ENCODE measurements at regions not wholly inside any gene's neighbourhood (a gene's known extent, or its start where the extent isn't known, plus 50 kb on each side); places are given as distances from the start of the nearest gene placed in this dataset.
"Not testable (repeated sequence)": the region's sequence is repeated elsewhere in the genome, so short reads cannot be mapped to it uniquely, and the experiment has no call there.

DNA sequence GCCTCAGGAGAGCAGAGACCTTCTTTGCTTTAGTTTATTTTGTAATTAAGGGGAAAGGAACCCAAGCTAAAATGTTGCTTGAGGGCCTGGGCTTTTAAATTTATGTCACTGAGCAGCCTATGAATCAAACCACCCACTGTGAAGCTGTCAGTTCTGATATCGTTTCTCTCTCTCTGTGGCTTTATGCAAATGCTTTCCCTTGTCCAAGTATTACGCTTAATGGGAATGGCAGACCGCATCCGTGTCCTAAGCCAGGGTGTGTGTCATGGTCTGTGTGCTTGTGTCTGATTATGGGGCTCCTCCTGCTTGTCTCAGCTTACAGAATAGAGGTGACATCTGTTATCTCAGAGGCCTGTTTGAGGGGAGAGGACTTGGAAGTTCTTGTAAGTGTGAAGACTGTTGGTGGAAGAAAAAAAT lies 82.4 kb downstream of the EBLN2 start:
- no peaks in the 10 kb centered on the region for H3K79me2 ChIP-seq (ENCODE audit: insufficient read depth, low read length)
- no peak overlapping the region for H3K4me3 ChIP-seq (ENCODE audit: insufficient read depth, low read length)
- no peak overlapping the region for H3K4me2 ChIP-seq (ENCODE audit: insufficient read depth, low read length)
- no peaks in the 10 kb centered on the region for H3K9me3 ChIP-seq (ENCODE audit: low read depth, low read length)
- H4K20me1 ChIP-seq (ENCODE audit: insufficient read depth, low read length): no peaks in the 10 kb centered on the region
- TF ChIP-seq CTCF (IDR thresholded peaks at IDR 0.05; ENCODE audit: extremely low read depth, low read depth, low read length): no peak
- H3K27me3 ChIP-seq (ENCODE audit: insufficient read depth, low read length): peaks cover 11% of the 10 kb centered on the region
- no peaks in the 10 kb centered on the region for H3K4me1 ChIP-seq (ENCODE audit: insufficient read depth, low read length)
- H3K27ac ChIP-seq (ENCODE audit: low read depth, low read length): no peak overlapping the region
- peak; percentile 42 for DNase-seq (ENCODE audit: insufficient read length, low spot score, missing footprints)
- H3K36me3 ChIP-seq (ENCODE audit: insufficient read depth, low read length): no peaks in the 10 kb centered on the region
- H2AFZ ChIP-seq (ENCODE audit: low read length): no peak overlapping the region

GRCh38 chr3:73144276-73144675 lies 82.8 kb downstream of the EBLN2 start:
- Histone ChIP-seq H4K20me1 (ENCODE audit: insufficient read depth, low read length) (no peaks in the 10 kb centered on the region), H3K27me3 (ENCODE audit: insufficient read depth, low read length) (peaks cover 11% of the 10 kb centered on the region), H3K27ac (ENCODE audit: low read depth, low read length) (no peak overlapping the region), H3K4me3 (ENCODE audit: insufficient read depth, low read length) (no peak overlapping the region), H2AFZ (ENCODE audit: low read length) (no peak overlapping the region), H3K79me2 (ENCODE audit: insufficient read depth, low read length) (no peaks in the 10 kb centered on the region), H3K36me3 (ENCODE audit: insufficient read depth, low read length) (no peaks in the 10 kb centered on the region), H3K4me1 (ENCODE audit: insufficient read depth, low read length) (no peaks in the 10 kb centered on the region), H3K9me3 (ENCODE audit: low read depth, low read length) (no peaks in the 10 kb centered on the region), H3K4me2 (ENCODE audit: insufficient read depth, low read length) (no peak overlapping the region)
- DNase-seq (ENCODE audit: insufficient read length, low spot score, missing footprints): no peak
- TF ChIP-seq CTCF (IDR thresholded peaks at IDR 0.05; ENCODE audit: extremely low read depth, low read depth, low read length): no peak

- no peaks in the 10 kb centered on the region for H3K36me3 ChIP-seq (ENCODE audit: insufficient read depth, low read length)
- peaks cover 11% of the 10 kb centered on the region for H3K27me3 ChIP-seq (ENCODE audit: insufficient read depth, low read length)
- no peak overlapping the region for H3K4me3 ChIP-seq (ENCODE audit: insufficient read depth, low read length)
- H3K4me2 ChIP-seq (ENCODE audit: insufficient read depth, low read length): no peak overlapping the region
- no peak for TF ChIP-seq CTCF (IDR thresholded peaks at IDR 0.05; ENCODE audit: extremely low read depth, low read depth, low read length)
- H3K27ac ChIP-seq (ENCODE audit: low read depth, low read length): no peak overlapping the region
- H3K79me2 ChIP-seq (ENCODE audit: insufficient read depth, low read length): no peaks in the 10 kb centered on the region
- no peak overlapping the region for H2AFZ ChIP-seq (ENCODE audit: low read length)
- H4K20me1 ChIP-seq (ENCODE audit: insufficient read depth, low read length): no peaks in the 10 kb centered on the region
- no peaks in the 10 kb centered on the region for H3K9me3 ChIP-seq (ENCODE audit: low read depth, low read length)
- H3K4me1 ChIP-seq (ENCODE audit: insufficient read depth, low read length): no peaks in the 10 kb centered on the region
- DNase-seq (ENCODE audit: insufficient read length, low spot score, missing footprints): peak; percentile 27
These were observed 83.4 kb downstream of the EBLN2 start for GRCh38 chr3:73144828-73145227.

DNA sequence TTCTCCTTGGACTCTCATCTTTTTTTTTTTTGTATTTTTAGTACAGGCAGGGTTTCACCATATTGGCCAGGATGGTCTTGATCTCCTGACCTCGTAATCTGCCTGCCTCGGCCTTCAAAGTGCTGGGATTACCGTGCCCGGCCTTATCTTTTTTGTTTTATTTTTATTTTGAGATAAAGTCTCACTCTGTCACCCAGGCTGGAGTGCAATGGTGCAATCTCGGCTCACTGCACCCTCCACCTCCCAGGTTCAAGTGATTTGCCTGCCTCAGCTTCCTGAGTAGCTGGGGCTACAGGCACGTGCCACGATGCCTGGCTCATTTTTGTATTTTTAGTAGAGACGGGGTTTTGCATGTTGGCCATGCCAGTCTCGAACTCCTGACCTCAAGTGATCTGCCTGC lies 86.0 kb downstream of the EBLN2 start:
- H3K9me3 ChIP-seq (ENCODE audit: low read depth, low read length); H3K4me2 ChIP-seq (ENCODE audit: insufficient read depth, low read length): not testable (repeated sequence)

More for the DNA sequence above, 86.0 kb downstream of the EBLN2 start:
- H3K27me3 ChIP-seq (ENCODE audit: insufficient read depth, low read length); H3K4me1 ChIP-seq (ENCODE audit: insufficient read depth, low read length); DNase-seq (ENCODE audit: insufficient read length, low spot score, missing footprints); H4K20me1 ChIP-seq (ENCODE audit: insufficient read depth, low read length); H2AFZ ChIP-seq (ENCODE audit: low read length); H3K79me2 ChIP-seq (ENCODE audit: insufficient read depth, low read length); H3K4me3 ChIP-seq (ENCODE audit: insufficient read depth, low read length); H3K36me3 ChIP-seq (ENCODE audit: insufficient read depth, low read length); H3K27ac ChIP-seq (ENCODE audit: low read depth, low read length): not testable (repeated sequence)
